ENCODE measurements at regions not wholly inside any gene's neighbourhood (a gene's known extent, or its start where the extent isn't known, plus 50 kb on each side); places are given as distances from the start of the nearest gene placed in this dataset.

DNA sequence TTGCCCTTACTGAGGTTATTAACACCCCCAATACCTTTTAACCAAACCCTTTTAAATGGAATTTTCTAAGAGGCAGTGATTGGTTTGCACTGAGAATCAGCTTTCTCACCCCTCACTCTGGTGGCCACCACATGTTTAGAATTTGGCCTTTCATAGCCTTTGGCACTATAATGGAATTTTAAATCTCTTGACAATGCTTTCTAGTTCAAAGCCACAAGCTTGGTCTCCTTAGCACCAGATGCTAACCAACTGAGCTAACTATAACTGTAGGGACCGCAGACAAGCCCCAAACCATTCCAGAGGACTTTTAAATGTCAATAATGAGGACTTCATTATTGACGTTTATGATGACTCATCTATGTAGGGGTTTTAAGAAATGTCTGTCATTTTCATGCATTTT lies 238.7 kb upstream of the SNX7 start:
- no peak for DNase-seq (ENCODE audit: low spot score)

DNA sequence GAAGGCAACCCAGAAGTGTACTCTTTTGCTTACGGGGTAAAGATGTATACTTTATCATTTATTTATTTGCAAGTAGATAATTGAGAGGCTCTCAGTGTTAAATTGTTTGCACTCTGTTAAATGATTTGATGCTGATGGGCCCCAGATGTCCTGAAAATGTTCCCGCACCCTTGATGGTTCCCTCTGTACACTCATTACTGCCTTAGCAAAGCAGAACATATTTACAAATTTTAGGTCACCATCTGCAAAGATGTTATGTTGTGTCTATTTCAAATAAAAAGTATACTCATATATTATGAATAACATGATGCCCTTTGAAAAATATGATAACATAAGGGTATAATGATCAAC lies 240.5 kb upstream of the SNX7 start:
- DNase-seq (ENCODE audit: low spot score) = no peak

DNA sequence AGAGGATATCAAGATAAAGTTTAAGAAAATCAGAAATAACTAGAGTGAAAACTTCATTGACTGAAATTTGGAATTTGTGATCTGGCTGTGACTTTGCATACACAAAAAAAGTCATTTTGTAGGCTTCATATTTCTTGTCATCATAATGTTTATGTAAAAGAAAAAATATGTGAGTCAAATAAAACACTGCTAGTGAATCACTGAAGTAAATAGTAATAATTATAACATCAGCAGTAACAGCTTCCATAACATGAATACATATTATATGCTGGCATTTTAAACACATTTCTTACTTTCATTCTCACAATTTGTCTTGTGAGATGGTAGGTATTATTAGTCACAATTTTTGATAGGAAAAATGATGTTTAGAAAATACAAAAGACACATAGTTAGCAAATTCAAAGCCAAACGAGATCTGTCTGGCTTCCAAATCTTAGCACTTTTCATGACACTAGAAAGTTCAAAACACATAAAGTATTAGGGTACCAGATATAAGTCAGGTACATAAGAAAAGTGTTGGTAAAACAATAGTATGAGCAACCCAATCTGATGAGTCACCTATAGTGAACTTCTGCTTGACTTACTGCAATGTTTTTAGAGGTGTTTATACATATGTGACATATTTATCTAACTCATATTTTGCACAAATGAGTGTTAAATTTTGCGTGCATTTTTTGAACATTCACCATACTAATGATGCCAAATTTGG lies 241.0 kb upstream of the SNX7 start:
- no peak for DNase-seq (ENCODE audit: low spot score)

DNA sequence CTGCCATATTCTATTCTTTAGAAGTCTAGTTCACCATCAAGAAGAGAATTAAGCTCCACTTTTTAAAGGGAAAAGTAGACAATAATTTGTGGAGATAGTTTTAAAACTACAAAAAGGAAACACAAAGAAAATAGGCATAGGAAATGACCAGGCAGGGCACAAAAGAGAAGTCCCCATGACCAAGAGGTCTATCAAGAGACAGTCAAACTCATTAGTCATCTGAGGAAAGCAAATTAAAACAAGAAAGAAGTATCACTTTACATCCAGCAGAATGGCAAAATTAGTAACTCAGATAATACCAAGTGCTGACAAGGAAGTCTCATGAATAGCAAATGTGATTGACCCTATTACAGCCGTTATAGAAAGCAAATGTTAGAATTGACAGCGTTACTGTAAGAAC lies 243.7 kb upstream of the SNX7 start:
- no peak for DNase-seq (ENCODE audit: low spot score)

DNA sequence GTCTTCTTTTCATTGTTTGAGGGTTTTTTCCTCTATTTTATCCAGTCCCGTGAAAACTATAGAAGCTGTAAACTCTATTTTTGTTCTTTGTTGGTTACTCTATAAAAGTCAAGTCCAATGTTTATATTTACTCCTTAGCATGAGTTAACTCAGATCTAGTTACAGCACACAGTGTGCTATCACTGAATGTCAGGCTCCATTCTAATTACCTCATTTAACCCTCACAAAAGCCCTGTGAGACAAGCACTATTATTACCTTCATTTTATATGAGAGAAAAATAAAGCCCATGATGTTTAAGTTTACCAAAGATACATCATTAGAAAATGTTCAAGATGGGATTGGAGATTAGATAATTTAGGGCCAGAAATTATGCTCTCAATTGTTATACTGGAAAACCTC lies 251.4 kb upstream of the SNX7 start:
- no peak for DNase-seq (ENCODE audit: low spot score)

DNA sequence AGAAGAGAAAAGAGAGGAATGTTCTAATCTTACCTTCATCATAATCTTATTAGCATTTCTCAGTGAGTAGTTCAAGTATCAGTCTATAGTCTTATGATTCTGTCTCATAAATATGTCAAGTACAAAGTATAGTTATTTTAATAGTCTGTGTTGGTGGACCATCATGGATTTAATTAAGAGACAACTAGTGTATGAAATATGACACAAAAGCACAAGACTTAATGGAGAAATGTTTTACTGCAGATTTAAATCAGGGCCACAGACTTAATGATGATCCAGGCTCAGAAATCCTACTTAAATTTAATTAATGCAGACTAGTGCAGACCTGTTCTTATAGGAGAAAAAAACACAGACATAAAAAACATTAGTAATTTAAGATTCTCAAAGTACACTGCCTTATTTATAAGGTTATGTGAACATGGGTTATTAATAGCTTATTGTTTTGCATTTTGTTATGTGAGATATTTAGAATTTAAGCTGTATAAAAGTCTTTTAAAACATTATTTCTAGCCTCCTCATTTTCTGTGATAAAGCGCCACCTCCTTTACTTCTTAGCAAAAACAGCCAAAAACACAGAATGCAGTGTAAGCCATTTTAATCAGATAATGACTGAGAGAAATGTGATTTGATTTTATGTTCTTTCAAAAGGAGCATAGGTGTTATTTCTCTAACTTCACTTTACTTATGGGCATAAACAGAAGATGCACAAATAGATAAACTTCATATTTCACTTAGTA lies 255.0 kb upstream of the SNX7 start:
- no peak for DNase-seq (ENCODE audit: low spot score)

DNA sequence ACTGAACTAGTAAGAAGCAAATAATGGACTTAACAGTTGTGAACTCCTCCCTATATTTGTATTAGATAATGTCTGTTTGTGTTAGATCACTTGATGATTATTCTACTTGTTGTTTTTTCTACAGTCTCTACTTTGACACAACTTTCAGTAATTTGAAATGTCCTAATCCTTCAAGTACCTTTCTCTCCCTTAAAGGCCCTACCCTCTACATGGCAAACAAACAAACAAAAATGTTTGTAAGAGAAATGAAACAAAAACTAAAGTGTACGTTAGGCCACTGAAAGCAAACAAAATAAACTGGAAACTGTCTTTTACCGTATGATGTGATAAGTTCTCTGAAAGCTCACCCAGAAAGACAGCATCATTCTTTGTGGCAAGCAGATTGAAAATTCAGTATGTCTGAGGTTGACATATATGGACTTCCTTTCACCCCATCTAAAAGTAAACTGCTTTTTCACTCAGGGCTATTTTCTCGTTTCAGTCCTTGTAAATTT lies 255.9 kb upstream of the SNX7 start:
- no peak for DNase-seq (ENCODE audit: low spot score)

DNA sequence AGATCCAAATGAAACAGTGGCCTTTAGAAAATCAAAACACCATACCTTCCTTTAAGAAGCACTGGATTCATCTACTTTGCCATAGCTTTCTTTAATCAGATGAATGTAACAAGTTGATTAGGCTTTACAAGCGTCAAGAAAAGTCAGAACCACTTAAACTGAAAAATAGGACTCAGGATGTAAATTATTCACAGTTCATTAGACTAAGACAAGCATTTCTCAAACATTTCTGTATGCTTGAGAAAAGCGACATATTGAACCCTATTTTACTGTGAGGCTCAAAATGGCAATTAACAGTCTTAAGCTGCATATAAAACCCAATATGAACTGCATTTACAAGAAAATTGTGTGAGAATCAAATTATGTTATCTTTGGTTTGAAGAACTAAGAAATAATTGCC lies 256.7 kb upstream of the SNX7 start:
- DNase-seq (ENCODE audit: low spot score) = no peak

DNA sequence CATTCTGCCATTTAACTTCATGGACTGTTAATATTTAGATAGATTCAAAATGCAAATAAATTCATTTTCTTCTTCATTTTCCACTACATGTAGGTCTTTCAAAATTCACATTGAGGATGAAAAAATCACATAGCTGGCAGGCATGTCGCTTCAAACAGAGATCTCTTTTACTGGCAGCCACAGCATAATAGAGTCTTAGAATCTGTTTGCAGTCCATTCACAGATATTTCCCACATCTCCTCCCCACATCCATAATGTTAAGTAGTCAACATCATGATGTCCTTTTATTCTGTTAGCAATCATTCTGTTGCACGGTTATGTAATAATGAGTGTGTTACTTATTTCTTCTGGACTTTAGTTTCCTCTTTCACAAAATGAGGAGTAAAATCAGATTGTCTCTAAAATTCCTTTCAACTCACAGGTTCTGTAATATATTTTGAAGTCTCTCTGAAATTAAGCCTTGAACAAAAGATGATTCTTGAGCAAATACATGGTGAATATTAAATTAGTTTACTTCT lies 257.5 kb upstream of the SNX7 start:
- DNase-seq (ENCODE audit: low spot score) = no peak

DNA sequence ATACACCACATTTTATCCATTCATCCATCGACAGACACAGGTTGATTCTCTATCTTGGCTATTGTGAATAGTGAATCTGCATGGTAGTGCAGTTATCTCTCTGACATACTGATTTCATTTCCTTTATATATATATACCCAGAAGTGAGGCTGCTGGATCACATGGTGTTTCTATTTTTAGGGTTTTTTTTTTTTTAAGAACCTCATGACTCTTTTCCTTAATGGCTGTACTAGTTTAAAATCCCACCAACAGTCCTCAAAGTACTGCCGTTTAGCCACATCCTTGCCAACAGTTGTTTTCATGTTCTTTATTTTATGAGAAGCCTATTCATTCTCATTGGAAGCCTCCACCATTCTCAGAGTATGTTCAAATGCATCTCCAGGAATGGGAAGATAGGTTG lies 258.7 kb upstream of the SNX7 start:
- DNase-seq (ENCODE audit: low spot score) = no peak

DNA sequence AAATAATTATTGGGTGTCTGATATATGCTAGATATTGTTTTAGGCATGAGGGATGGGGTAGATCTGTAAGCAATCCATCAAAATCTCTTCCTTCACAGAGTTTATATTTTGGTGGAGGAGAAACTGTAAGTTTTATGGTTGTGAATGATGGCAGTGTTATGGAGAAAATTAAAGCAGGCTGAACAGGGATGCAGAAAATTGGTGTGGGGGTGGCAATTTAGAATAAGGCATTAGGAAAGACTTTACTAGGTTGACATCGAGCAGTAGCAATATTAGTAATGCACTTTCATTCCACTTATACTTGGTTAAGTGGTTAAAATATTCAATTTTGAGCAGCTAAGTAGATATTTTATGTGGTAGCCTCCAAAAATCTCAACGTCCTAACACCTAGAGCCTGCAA lies 261.1 kb upstream of the SNX7 start:
- no peak for DNase-seq (ENCODE audit: low spot score)

DNA sequence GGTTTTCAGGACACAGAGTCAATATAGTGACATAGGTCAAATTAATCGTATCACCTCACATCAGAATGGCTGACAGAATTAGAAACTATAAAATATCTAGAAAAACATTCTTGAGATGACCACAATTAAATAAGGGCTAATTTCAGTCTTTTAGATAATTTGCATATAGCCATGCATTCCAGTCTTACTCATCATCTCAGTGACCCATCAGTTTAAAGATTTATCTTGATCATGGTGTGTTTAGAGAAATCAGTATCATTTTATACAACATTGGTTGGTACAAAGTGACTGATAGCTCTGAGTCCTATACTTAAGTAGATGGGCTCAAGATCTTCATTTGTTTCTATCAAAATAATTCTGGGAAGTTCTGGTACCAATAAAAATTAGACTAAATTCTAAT lies 262.3 kb upstream of the SNX7 start:
- DNase-seq (ENCODE audit: low spot score) = no peak

DNA sequence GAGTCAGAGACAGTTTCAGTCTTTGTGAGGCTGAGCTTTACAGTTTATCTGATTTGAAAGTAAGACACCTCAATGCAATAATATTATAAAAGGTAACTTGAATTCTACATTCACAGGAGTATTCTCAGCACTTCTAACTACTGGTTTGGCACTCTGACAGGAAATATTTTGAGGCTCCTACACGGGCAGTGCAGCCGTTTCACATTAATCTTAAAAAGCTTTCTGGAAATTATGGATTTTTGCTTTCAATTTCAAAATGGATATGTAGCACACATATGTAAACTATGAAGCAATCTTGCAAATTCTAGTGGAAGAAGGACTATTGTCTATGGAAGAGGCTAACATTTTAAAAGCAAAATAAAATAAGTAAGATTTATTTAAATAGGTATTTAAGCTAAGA lies 262.9 kb upstream of the SNX7 start:
- no peak for DNase-seq (ENCODE audit: low spot score)

DNA sequence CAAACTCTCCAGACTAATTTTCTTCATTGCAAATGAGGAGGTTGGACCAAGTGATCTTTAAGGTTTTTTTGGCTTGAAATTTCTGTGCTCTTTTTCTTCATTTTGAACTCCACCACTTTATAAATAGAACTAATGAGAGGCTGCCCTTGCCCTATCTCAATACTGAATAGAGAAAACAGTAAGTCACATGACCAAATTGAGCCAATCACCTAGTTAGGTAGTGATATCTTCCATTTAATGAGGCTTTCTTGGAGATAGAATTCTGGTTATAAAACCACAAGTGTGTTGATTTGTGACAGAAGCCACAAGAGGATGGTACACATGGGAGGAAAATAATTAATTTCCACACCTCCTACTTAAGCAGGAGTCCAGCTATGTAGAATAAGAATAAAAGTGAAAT lies 263.4 kb upstream of the SNX7 start:
- DNase-seq (ENCODE audit: low spot score) = no peak

DNA sequence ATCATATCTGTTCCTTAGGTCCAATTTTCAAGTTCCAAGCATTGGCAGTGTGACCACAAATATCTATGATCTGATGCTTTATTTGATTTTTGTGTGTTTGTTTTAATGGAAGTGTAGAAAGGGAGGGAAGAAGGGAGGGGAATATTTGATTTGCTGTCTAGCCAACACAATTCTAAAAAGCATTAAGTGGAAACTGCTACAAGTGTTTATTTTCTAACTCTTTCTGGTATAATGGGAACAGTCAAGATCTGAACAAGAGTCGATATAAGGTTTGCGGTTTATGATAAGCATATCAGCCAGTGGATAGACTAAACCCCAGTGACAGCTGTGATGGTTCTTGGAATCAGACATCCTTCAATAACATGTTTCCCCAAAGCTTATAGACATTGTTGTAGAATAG lies 267.8 kb upstream of the SNX7 start:
- DNase-seq (ENCODE audit: low spot score) = no peak

DNA sequence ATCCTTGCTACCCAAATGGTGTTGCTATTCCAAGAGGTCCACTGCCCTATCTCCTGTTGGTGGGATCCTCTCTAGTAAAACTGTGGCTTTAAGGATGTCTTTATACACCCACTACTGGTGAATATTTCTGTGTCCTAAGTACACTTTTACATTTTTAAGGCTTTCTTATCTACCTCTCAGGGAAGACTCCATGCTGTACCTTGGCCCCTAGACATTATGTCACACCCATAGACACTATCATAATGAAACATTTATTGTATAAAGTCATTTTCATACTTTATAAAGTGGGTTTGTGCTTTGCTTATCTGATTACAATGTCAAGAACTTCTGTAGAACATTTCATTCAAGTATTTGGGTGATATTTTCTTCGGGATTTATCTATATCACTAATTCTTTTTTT lies 270.3 kb upstream of the SNX7 start:
- DNase-seq (ENCODE audit: low spot score) = no peak

DNA sequence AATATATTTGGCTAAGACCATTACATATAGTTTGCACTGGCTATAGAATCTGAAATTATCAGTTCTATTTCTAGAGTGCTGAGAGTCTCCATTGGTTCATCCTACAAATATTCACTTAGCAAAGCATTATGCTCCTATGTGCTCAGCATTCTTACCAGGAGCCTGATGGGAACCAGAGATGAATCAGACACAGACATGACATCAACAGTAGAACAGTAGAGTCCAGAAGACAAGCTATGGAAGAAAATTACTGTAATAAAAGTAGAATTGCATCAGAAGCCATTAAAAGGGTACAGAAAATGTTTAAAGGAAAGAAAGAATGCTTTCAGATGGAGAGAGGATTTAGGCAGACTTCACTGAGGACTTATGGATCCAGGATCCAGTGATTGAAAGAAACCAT lies 271.7 kb upstream of the SNX7 start:
- DNase-seq (ENCODE audit: low spot score) = no peak

DNA sequence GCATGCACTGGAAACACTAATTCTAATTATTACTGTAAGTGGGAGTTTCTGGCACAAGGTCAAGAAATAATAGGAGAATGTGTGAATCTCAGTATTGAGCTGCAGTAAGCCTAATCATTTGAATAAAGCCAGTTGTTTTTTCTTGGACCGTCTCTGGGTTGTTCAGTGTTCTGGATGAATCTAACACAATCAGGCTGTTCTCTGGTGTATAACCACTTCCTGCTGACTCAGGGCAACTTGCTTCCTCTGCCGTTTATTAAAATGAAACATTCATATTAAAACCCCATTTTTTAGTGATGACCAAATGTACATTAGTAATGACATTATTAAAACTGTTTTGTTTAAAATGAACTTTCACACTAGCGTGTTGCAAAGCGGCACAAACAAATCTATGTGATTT lies 273.1 kb upstream of the SNX7 start:
- no peak for DNase-seq (ENCODE audit: low spot score)

DNA sequence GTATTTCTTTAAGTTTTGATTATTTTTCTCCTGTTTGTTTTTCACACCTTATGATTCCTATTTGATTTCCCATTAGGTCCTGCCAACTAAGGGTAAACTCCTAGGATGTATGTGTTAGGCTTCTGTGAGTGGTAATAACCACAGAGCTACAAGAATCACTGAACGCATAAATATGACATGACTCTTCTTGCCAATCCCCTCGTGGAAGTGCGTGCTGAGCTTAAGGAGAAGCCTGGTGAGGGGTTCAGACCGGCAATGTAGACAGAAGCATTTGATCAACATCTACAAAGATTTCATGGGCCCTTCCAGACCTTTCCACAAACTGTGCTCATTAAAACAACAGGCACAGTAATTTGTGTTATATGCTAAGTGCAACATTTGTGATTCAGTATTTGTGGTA lies 273.8 kb upstream of the SNX7 start:
- DNase-seq (ENCODE audit: low spot score) = no peak

DNA sequence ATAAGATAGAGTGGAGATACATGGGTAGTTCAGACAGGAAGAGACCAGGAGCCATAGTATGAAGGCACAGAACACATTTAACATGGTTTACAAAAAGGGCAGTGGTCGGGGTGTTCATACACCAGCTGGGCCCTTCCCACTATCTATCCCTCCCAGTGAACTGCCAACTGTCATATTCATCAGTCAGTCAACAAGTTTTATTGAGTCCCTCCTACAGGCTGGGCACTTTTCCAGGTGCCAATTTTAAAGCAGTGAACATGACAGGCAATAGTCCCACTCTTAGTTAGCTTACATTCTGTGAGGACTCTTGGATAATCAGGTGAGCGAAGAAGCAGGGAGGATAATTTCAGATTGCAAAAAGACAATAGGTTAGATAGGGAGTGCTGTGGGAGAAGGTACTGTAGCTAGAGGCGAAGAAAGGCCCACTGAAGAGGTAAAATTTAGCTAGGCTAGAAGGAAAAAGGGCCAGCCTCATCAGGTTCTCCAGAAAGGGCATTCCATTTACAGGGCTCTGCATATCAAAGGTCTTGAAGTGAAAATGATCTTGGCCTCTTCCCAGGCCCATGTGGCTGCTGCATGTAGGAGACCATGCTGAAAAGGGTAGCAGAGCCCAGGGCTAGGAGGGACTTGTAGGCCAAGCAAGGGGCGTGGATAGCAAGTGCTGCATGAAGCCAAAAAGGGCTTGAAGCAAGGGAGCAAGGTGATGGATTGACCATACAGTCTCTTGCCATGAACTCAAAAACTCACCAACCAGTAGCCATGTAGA lies 274.7 kb upstream of the SNX7 start:
- DNase-seq (ENCODE audit: low spot score) = no peak

DNA sequence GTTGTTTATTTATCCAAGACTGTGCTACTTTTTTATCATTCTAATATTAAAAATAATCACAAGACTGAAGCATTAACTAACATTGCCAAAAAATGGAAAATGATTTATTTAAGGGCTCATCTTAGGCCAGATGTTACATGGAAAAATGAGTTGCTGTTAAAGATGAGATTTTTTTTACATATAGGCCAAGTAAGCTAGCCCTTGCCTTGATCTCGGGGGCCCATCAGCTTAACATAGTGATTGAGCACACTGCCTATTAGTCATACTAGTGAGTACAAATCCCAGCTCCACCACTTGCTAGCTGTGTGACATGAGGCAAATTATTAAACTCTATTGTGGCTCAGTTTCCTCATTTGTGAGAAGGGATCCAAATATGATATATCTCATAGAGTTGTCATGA lies 275.9 kb upstream of the SNX7 start:
- DNase-seq (ENCODE audit: low spot score) = no peak

DNA sequence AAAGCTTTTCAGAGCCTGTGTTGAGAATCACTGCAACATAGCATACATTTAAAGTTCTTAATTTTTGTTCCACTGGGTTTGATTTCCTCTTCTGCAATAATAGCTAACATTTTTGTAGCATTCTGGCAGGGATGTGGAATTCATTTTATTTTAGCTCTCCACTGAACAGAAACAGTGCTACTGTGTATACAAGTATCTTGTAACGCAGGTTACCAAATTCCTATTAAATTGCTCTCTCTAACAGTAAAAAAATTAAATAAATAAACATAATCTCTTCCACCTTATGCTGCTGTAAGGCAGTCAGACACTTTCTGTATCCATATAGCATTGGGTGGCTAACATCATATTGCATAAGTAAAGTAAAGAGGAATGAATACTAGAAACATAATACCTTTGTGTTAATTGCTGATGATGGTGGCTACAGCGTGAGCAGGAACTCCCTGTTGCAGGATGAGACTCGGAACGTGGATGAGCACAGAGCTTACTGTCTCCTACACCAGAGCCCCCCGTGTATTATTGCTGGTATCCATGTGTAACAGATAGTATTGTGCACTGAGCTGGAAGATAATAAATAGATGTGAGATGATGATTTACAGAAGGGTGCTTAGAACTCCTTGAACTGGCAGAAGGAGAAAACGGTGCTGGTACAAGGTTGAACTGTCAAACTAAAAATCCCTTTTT lies 276.9 kb upstream of the SNX7 start:
- no peak for DNase-seq (ENCODE audit: low spot score)
